IPS-15b (cell line): ENCODE measurements at regions not wholly inside any gene's neighbourhood (a gene's known extent, or its start where the extent isn't known, plus 50 kb on each side); places are given as distances from the start of the nearest gene placed in this dataset.

Experiments used
- H3K27me3 ChIP-seq: one replicate; pipeline ENCODE4 v1.6.1; 2013; ENCODE audit warnings: low read length; ENCODE audit not compliant: control insufficient read depth, insufficient read depth
- H3K36me3 ChIP-seq: one replicate; pipeline ENCODE4 v1.6.1; 2013; ENCODE audit warnings: low read length; ENCODE audit not compliant: control insufficient read depth, insufficient read depth
- H3K4me1 ChIP-seq: one replicate; pipeline ENCODE4 v1.6.1; 2013; ENCODE audit warnings: mild to moderate bottlenecking, low read length; ENCODE audit not compliant: control insufficient read depth, insufficient read depth
- H3K4me3 ChIP-seq: one replicate; pipeline ENCODE4 v1.5.1; 2013; ENCODE audit warnings: low read depth, low read length
- H3K9ac ChIP-seq: one replicate; pipeline ENCODE4 v1.6.1; 2013; ENCODE audit warnings: low read depth, mild to moderate bottlenecking, low read length
- H3K9me3 ChIP-seq: one replicate; pipeline ENCODE4 v1.6.1; 2013; ENCODE audit warnings: mild to moderate bottlenecking, low read length; ENCODE audit not compliant: control insufficient read depth, insufficient read depth

DNA sequence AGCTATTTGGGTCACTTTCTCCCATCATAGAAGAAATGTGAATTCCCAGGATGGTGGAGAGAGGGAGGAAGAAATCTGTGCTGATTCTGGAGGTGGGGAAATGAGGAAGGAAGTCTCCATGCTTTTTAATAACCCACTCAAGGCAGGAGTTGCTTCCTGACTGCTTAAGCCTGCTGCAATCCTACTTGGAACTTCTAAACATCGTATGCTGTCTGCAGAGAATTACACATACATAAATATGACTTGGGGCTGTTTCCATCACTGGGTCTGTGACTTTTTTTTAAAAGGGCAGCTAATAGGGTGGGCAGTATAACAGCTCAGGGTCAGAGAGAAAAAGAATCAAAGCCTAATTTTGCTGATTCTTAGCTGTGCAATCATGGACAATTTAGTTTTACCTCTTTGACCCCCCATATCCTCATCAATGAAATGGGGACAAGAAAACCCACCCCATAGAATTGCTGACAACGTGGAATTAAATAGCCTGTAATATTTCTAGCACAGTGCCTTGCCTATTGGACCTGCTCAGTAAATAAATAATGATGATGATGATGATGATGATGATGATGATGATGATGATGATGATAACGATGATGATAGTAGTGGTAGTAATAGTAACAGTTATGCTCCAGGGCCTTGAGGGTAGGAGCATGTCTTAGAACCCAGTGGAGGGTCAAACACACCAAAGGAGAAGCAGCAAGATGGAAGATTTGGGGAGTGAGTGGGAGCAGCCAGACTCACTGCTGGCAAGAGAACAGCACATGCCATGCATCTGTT is 166.7 kb upstream of the LRFN2 start:
- Histone ChIP-seq H3K4me1 (peaks cover 4% of the 10 kb centered on the region), H3K27me3 (peaks cover 51% of the 10 kb centered on the region), H3K9ac (no peak overlapping the region), H3K4me3 (peak overlapping the region; percentile 47), H3K36me3 (no peaks in the 10 kb centered on the region), H3K9me3 (no peaks in the 10 kb centered on the region)

DNA sequence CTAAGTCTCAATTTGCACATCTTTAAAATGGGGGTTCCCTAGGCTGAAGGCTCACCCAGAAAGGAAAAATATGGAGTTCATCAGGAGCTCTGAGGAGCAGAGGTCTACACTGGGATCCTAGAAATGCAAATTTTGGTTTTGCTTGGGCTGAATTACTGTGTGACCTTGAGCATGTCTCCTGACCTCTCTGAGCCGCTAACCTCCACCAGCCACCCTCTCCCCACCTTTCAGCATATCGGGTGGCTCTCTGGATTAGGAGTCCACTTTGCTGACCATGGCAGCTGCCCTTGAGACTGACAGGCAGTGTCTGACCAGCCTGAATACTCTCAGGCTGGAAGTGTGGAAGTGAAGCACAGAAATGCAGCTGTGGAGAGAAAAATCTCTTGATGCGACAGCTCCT is 165.9 kb upstream of the LRFN2 start:
- no peaks in the 10 kb centered on the region for H3K36me3 ChIP-seq
- peaks cover 4% of the 10 kb centered on the region for H3K4me1 ChIP-seq
- no peak overlapping the region for H3K9ac ChIP-seq
- peaks cover 53% of the 10 kb centered on the region for H3K27me3 ChIP-seq
- H3K9me3 ChIP-seq = no peaks in the 10 kb centered on the region
- no peak overlapping the region for H3K4me3 ChIP-seq

DNA sequence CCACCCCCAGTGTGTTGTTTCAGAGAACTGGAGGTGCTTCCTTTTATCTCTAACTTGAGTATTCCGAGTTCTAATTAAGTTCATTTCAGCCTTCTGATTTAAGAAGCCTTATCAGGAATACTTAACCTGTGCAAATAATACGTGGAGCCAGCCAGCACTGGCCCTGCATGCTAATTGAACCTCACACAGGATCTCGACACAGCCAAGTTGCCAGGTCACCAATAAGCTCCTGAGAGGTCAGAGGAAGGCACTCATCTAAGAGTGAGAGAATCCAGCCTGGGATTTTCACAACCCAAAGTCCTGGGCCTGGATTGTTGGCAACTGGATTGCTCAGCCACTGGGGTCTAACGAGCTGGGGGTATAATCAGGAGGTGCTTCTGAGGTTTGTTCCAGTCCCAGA is 157.7 kb upstream of the LRFN2 start:
- Histone ChIP-seq H3K36me3 (no peaks in the 10 kb centered on the region), H3K4me3 (no peak overlapping the region), H3K9ac (no peak overlapping the region), H3K9me3 (no peaks in the 10 kb centered on the region), H3K27me3 (peaks cover 10% of the 10 kb centered on the region), H3K4me1 (no peaks in the 10 kb centered on the region)

DNA sequence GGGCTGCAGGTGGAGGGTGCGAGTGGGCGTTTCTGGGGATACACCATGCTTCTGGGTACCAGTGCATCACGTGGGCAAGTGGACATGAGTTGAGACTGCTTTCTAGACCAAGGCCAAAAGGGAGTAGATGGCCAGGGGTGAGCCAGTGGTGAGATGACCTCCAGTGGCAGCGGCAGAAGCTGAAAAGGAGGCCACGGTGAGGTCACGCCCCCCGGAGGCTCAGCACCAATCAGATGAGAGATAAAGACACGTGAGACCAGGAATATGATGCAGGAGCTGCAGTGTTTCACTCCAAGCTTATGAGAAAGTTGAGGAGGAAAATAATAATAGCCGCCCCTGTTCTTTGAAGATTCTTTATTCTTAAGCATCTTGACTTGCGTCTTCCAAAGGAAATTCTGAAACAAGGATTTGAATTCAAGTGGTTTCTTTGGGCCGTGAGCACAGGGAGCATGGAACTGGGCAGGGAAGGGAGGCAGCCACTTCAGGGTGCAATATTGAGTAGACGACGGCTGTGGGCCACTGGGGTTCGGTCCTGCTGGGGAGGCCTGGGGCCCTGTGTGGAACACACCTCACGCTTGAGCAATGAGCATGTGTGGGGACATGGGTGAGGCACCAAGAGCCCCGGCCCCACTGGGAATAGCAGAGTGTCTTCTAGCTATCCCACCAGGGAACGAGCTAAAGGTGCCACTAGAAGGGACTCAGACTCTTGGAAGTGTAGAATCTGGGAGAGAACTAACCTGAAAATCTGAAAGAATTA is 156.7 kb upstream of the LRFN2 start:
- Histone ChIP-seq H3K4me1 (no peaks in the 10 kb centered on the region), H3K4me3 (no peak overlapping the region), H3K9ac (no peak overlapping the region), H3K36me3 (no peaks in the 10 kb centered on the region), H3K9me3 (no peaks in the 10 kb centered on the region), H3K27me3 (peaks cover 10% of the 10 kb centered on the region)

DNA sequence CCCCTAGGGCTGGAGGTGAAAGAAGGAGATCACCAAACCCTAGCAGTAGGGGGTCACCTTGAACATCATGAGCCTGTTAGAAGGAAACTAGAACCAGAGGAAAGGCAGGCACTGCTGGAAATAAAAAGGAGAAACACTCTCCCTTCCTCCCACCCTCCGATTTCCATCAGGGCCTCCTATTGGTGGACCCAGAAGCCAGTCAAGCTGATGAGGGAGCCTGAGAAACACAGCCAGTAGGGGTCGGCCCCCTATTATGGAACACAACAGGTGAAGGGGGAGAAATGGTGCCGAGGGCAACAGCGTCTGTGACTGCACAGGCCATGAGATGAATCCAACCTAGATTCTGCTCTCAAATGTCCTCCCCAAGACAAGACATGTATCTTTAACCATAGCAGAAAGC is 156.1 kb upstream of the LRFN2 start:
- H3K27me3 ChIP-seq = peaks cover 9% of the 10 kb centered on the region
- H3K4me3 ChIP-seq = no peak overlapping the region
- no peak overlapping the region for H3K9ac ChIP-seq
- H3K9me3 ChIP-seq = no peaks in the 10 kb centered on the region
- no peaks in the 10 kb centered on the region for H3K36me3 ChIP-seq
- no peaks in the 10 kb centered on the region for H3K4me1 ChIP-seq

DNA sequence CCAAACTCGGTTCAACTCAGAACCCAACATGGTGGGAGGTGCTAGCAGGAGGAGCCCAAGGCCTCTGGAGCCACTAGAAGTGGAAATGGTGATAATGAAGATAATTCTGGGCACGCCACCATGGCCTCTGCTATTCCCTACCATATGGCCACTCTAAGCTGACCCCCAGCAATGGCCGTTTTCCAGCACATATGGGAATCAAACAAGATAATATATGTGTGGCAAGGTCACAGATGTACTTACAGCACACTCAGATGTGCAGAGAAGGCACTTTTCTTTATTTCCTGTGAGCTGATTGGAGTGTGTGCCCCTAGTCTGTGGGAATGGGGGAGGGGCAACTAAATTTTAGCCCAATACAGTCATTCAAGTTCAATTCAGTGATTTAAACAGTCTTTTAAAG is 153.4 kb upstream of the LRFN2 start:
- Histone ChIP-seq H3K9me3 (no peaks in the 10 kb centered on the region), H3K4me3 (no peak overlapping the region), H3K36me3 (no peaks in the 10 kb centered on the region), H3K27me3 (peaks cover 2% of the 10 kb centered on the region), H3K4me1 (no peaks in the 10 kb centered on the region), H3K9ac (no peak overlapping the region)

DNA sequence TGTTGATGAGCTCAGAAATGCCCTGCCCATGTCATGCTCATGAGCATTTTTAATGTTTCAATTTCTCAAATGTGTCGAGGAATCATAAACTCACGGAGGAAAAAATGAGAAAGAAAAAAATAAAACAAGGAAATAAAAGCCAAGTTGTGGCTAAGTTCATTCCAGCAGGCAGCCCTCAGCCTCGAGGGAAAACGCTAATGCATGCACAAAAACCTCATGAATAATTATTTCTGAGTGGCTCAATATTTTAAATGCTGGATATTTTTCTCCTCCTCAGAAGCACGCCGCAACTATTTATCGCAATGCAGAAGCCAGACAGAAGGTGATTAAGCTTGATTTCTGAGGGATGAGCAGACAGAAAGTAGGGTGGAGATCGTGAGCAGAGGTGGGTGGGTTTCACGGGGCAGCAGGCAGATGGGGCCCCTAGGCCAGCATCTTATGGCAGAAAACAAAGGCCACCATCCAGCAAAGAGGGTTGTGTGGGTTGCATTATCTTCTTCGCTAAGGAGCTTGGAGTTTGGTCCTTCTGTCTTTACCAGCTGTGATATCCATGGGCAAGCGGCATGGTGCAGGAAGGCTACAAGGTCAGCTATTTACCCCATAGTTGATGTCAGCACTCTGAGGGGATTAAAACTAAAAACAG is 151.5 kb upstream of the LRFN2 start:
- H3K27me3 ChIP-seq = peaks cover 2% of the 10 kb centered on the region
- H3K9ac ChIP-seq = no peak overlapping the region
- H3K9me3 ChIP-seq = no peaks in the 10 kb centered on the region
- no peak overlapping the region for H3K4me3 ChIP-seq
- H3K4me1 ChIP-seq = no peaks in the 10 kb centered on the region
- no peaks in the 10 kb centered on the region for H3K36me3 ChIP-seq

DNA sequence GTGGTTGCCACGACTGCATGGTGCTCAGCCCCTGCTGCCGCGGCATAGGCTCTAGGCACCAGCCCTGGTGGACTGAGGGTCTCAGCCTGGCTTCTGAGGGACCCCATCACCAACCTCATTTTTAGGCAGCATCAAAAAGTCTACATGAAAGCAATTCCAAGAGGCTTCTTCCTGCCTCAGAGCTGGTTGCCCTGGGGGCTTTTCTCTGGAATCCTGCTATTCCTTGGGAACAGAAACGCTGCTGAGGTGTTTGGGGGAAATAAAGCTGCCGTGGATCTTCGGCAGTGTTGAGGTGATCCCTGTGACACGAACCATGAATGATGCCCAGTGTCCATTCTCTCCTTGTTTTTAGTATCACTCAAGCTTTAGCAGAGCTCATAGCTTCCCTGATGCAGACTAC is 148.4 kb upstream of the LRFN2 start:
- no peak overlapping the region for H3K9ac ChIP-seq
- no peaks in the 10 kb centered on the region for H3K9me3 ChIP-seq
- H3K4me3 ChIP-seq = no peak overlapping the region
- peaks cover 2% of the 10 kb centered on the region for H3K4me1 ChIP-seq
- H3K27me3 ChIP-seq = peaks cover 2% of the 10 kb centered on the region
- H3K36me3 ChIP-seq = no peaks in the 10 kb centered on the region

DNA sequence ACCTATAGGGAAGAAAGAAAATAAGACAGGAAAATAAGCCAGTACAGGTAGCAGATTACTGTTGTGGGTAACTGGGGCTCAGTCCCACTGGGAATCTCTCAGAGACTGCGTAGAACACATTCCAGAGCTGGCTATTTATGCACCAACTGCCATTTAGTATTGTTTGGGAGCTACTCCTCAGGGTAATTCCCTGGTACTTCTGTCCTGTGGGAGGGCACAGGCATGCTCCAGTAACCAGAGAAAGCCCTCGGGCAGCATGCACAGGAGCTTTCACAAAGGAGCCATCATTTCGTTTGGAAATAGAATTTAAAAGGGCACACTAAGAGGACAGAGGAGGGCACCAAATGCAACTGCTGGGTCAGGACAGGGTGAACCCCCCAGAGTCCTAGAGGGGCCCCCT is 148.0 kb upstream of the LRFN2 start:
- Histone ChIP-seq H3K9ac (no peak overlapping the region), H3K36me3 (no peaks in the 10 kb centered on the region), H3K4me3 (no peak overlapping the region), H3K27me3 (peaks cover 2% of the 10 kb centered on the region), H3K9me3 (no peaks in the 10 kb centered on the region), H3K4me1 (peaks cover 5% of the 10 kb centered on the region)

DNA sequence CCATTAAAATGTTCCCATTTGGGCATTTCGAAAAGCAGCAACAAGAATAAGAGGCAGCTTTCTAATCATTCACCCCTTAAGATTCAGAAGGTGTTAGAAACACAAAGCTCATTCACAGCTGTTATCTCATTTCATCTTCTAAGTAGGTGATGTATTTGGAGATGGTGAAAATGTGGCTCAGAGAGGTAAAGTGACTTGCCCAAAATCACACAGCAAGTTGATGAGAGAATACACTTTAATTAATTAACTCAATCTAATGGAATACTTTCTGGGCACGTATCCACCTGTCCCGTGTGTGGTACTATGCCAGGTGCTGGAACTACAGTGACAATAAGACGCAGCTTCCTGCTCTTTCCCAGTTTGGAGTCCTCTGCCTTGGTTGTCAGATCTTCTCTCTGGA is 147.4 kb upstream of the LRFN2 start:
- Histone ChIP-seq H3K27me3 (peaks cover 2% of the 10 kb centered on the region), H3K9ac (no peak overlapping the region), H3K4me1 (peaks cover 5% of the 10 kb centered on the region), H3K4me3 (no peak overlapping the region), H3K36me3 (no peaks in the 10 kb centered on the region), H3K9me3 (no peaks in the 10 kb centered on the region)

DNA sequence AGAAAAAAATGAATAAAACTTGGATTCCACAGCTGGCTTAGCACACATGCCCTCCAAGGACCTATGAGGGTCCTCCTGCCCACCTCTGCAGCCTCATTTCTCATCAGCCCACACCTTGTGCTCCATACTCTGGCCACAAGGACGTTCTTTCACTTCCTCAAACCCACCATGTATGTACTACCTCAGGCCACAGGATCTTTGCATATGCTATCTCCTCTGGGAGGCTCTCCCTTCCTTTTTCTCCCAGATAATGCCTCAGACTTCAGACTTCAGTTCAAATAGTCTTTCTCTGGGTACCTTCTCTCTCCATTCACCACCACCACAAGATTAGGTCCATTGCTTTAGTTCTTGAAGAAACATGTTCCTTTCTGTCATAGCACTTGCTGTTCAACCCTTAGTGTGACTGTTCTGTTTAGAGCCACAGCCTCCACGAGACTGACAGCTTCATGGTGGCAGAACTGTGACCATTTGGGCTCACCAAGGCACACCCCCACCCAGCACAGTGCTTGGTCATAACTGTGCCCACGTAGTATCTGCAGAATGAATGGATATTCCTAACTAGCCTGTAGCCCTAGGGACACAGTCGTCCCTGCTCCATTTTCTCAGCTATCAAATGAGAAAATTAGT is 146.7 kb upstream of the LRFN2 start:
- Histone ChIP-seq H3K27me3 (peaks cover 2% of the 10 kb centered on the region), H3K36me3 (no peaks in the 10 kb centered on the region), H3K4me3 (no peak overlapping the region), H3K9ac (no peak overlapping the region), H3K9me3 (no peaks in the 10 kb centered on the region), H3K4me1 (peaks cover 5% of the 10 kb centered on the region)
